ENCODE measurements at regions not wholly inside any gene's neighbourhood (a gene's known extent, or its start where the extent isn't known, plus 50 kb on each side); places are given as distances from the start of the nearest gene placed in this dataset.

GRCh38 chr1:30130099-30130498 is 593.3 kb downstream of the MATN1 start:
- Mint-ChIP-seq H3K36me3 (ENCODE audit: low read depth) (no peaks in the 10 kb centered on the region), H3K27ac (no peak overlapping the region), H3K27me3 (ENCODE audit: insufficient read depth) (peaks cover 14% of the 10 kb centered on the region), H3K4me1 (peaks cover 46% of the 10 kb centered on the region), H3K9me3 (peaks cover 2% of the 10 kb centered on the region), H3K4me3 (no peak overlapping the region)
- Histone ChIP-seq H3K36me3 (ENCODE audit: control insufficient read depth, insufficient read depth, low read length) (no peaks in the 10 kb centered on the region), H3K9ac (ENCODE audit: extremely low read depth, low read length, poor library complexity, severe bottlenecking) (no peak overlapping the region), H3K27ac (ENCODE audit: low read depth, low read length) (no peak overlapping the region), H3K4me3 (ENCODE audit: low read length) (no peak overlapping the region), H3K27me3 (ENCODE audit: control insufficient read depth, insufficient read depth, low read length, poor library complexity, severe bottlenecking) (no peaks in the 10 kb centered on the region), H3K4me1 (ENCODE audit: control insufficient read depth, insufficient read depth, low read length) (peaks cover 16% of the 10 kb centered on the region), H3K9me3 (ENCODE audit: control insufficient read depth, low read length) (no peaks in the 10 kb centered on the region)
- TF ChIP-seq CTCF (conservative IDR thresholded peaks at IDR 0.05) = no peak
- DNase-seq = no peak
- WGBS, 2 experiments (ENCODE audit: insufficient coverage in 1 of 2, insufficient read length in 1 of 2) = 93 to 100% methylated on average over 1 to 4 of the region's 4 CpGs

- no peak overlapping the region for H3K4me3 Mint-ChIP-seq
- Histone ChIP-seq H3K4me3 (ENCODE audit: low read length) (no peak overlapping the region), H3K27ac (ENCODE audit: low read depth, low read length) (no peak overlapping the region), H3K9me3 (ENCODE audit: control insufficient read depth, low read length) (no peaks in the 10 kb centered on the region), H3K4me1 (ENCODE audit: control insufficient read depth, insufficient read depth, low read length) (peaks cover 16% of the 10 kb centered on the region), H3K36me3 (ENCODE audit: control insufficient read depth, insufficient read depth, low read length) (no peaks in the 10 kb centered on the region), H3K9ac (ENCODE audit: extremely low read depth, low read length, poor library complexity, severe bottlenecking) (no peak overlapping the region), H3K27me3 (ENCODE audit: control insufficient read depth, insufficient read depth, low read length, poor library complexity, severe bottlenecking) (no peaks in the 10 kb centered on the region)
- peaks cover 19% of the 10 kb centered on the region for H3K27me3 Mint-ChIP-seq (ENCODE audit: insufficient read depth)
- WGBS, 2 experiments (ENCODE audit: insufficient coverage in 1 of 2, insufficient read length in 1 of 2) = 91% methylated on average over 5 to 11 of the region's 11 CpGs
- H3K27ac Mint-ChIP-seq = no peak overlapping the region
- peaks cover 2% of the 10 kb centered on the region for H3K9me3 Mint-ChIP-seq
- H3K4me1 Mint-ChIP-seq = peaks cover 46% of the 10 kb centered on the region
- DNase-seq = no peak
- H3K36me3 Mint-ChIP-seq (ENCODE audit: low read depth) = no peaks in the 10 kb centered on the region
- TF ChIP-seq CTCF (conservative IDR thresholded peaks at IDR 0.05) = no peak
Observed at GRCh38 chr1:30129421-30130055, 593.8 kb downstream of the MATN1 start.

- no peak overlapping the region for H3K27ac ChIP-seq (ENCODE audit: low read depth, low read length)
- whole genome bisulfite sequencing, 2 experiments (ENCODE audit: insufficient coverage in 1 of 2, insufficient read length in 1 of 2) = 58 to 60% methylated on average over 2 to 7 of the region's 7 CpGs
- H3K27ac Mint-ChIP-seq = no peak overlapping the region
- no peak for TF ChIP-seq CTCF (conservative IDR thresholded peaks at IDR 0.05)
- no peak overlapping the region for H3K4me3 Mint-ChIP-seq
- H3K27me3 Mint-ChIP-seq (ENCODE audit: insufficient read depth) = peaks cover 23% of the 10 kb centered on the region
- peaks cover 2% of the 10 kb centered on the region for H3K27me3 ChIP-seq (ENCODE audit: control insufficient read depth, insufficient read depth, low read length, poor library complexity, severe bottlenecking)
- peaks cover 2% of the 10 kb centered on the region for H3K9me3 Mint-ChIP-seq
- H3K36me3 ChIP-seq (ENCODE audit: control insufficient read depth, insufficient read depth, low read length) = no peaks in the 10 kb centered on the region
- DNase-seq = peak; percentile 75
- H3K36me3 Mint-ChIP-seq (ENCODE audit: low read depth) = no peaks in the 10 kb centered on the region
- H3K4me1 Mint-ChIP-seq = peaks cover 46% of the 10 kb centered on the region
- no peaks in the 10 kb centered on the region for H3K9me3 ChIP-seq (ENCODE audit: control insufficient read depth, low read length)
- peaks cover 16% of the 10 kb centered on the region for H3K4me1 ChIP-seq (ENCODE audit: control insufficient read depth, insufficient read depth, low read length)
- no peak overlapping the region for H3K4me3 ChIP-seq (ENCODE audit: low read length)
- no peak overlapping the region for H3K9ac ChIP-seq (ENCODE audit: extremely low read depth, low read length, poor library complexity, severe bottlenecking)
Observed at GRCh38 chr1:30129001-30129408, 594.4 kb downstream of the MATN1 start.

Data from endodermal cell (in vitro differentiated cells).